Stimulated activated CD4-positive, alpha-beta T cell treated with anti-CD3 and anti-CD28 coated beads, Interleukin-4, amount 100 ng/mL, for 1 hour (primary cell): ENCODE measurements at regions not wholly inside any gene's neighbourhood (a gene's known extent, or its start where the extent isn't known, plus 50 kb on each side); places are given as distances from the start of the nearest gene placed in this dataset.
"Not testable (repeated sequence)": the region's sequence is repeated elsewhere in the genome, so short reads cannot be mapped to it uniquely, and the experiment has no call there.

Experiments used
- DNase-seq: peaks from one replicate; pipeline ENCODE4 v3.0.0-alpha.2; 2020

- DNase-seq = no peak
These were observed 60.1 kb upstream of the PTPRK start for GRCh38 chr6:128580224-128581110.

GRCh38 chr6:128575254-128575653, 54.9 kb upstream of the PTPRK start:
- DNase-seq = not testable (repeated sequence)

- no peak for DNase-seq
These were observed 54.0 kb upstream of the PTPRK start for GRCh38 chr6:128574402-128574801.

- no peak for DNase-seq
These were observed 52.6 kb upstream of the PTPRK start for GRCh38 chr6:128573036-128573435.

GRCh38 chr6:128572294-128572693, 51.9 kb upstream of the PTPRK start:
- DNase-seq = no peak

- DNase-seq = no peak
These were observed 50.3 kb upstream of the PTPRK start for GRCh38 chr6:128570680-128571063.

GRCh38 chr6:128569732-128570679, 49.6 kb upstream of the PTPRK start:
- DNase-seq = no peak
